ENCODE measurements at regions not wholly inside any gene's neighbourhood (a gene's known extent, or its start where the extent isn't known, plus 50 kb on each side); places are given as distances from the start of the nearest gene placed in this dataset.
"Not testable (repeated sequence)": the region's sequence is repeated elsewhere in the genome, so short reads cannot be mapped to it uniquely, and the experiment has no call there.

DNA sequence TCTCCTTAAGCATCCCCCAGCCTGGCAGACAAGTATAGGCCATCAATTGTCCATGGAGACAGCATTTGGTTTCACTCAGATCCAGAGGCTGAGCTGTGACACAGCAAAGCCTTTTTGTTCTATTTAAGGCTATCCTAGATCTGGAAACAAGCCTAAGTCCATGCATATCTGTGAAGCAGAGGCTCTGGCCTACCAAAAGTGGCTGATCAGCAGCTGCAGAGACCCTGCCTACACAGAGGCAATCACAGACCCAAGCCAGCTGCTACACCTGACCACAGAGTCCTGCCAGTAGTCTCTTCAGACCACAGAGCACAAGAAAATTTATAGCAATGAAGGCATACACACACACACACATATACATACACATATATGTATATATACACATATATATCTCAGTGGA is 501.7 kb upstream of the ARPP21 start:
- no peak overlapping the region for H3K4me3 ChIP-seq
- H3K9me2 ChIP-seq (ENCODE audit: insufficient read depth) = no peaks in the 10 kb centered on the region
- intact Hi-C loops (cut with micrococcal nuclease; ENCODE audit: unreplicated experiment) = no loop called here
- no TSS peak for BruUV-seq (replicated peaks)
- TF ChIP-seq, protein P1, sequence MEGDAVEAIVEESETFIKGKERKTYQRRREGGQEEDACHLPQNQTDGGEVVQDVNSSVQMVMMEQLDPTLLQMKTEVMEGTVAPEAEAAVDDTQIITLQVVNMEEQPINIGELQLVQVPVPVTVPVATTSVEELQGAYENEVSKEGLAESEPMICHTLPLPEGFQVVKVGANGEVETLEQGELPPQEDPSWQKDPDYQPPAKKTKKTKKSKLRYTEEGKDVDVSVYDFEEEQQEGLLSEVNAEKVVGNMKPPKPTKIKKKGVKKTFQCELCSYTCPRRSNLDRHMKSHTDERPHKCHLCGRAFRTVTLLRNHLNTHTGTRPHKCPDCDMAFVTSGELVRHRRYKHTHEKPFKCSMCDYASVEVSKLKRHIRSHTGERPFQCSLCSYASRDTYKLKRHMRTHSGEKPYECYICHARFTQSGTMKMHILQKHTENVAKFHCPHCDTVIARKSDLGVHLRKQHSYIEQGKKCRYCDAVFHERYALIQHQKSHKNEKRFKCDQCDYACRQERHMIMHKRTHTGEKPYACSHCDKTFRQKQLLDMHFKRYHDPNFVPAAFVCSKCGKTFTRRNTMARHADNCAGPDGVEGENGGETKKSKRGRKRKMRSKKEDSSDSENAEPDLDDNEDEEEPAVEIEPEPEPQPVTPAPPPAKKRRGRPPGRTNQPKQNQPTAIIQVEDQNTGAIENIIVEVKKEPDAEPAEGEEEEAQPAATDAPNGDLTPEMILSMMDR (conservative IDR thresholded peaks at IDR 0.05) = no peak
- no peak for TF ChIP-seq EZH2 (IDR thresholded peaks at IDR 0.05; ENCODE audit: low read depth)
- H3K36me3 ChIP-seq (ENCODE audit: low read depth) = no peaks in the 10 kb centered on the region
- H3K27ac ChIP-seq = no peak overlapping the region
- no peak for DNase-seq
- ChIA-PET POLR2A (ENCODE audit: unreplicated experiment) (no interaction called here), CTCF (no interaction called here)
- H3K79me2 ChIP-seq (ENCODE audit: low read depth) = no peaks in the 10 kb centered on the region
- H3K27me3 ChIP-seq (ENCODE audit: insufficient read depth, low read depth) = no peaks in the 10 kb centered on the region
- no peaks in the 10 kb centered on the region for H3K4me1 ChIP-seq (replicated peaks; ENCODE audit: insufficient read depth)
- H2AFZ ChIP-seq = no peak overlapping the region
- no peaks in the 10 kb centered on the region for H3F3A ChIP-seq (ENCODE audit: insufficient read depth, low read depth)
- no peaks in the 10 kb centered on the region for H3K9me3 ChIP-seq (ENCODE audit: insufficient read depth, low read depth)
- H3K4me2 ChIP-seq = no peak overlapping the region
- H4K20me1 ChIP-seq (ENCODE audit: insufficient read depth) = no peaks in the 10 kb centered on the region

DNA sequence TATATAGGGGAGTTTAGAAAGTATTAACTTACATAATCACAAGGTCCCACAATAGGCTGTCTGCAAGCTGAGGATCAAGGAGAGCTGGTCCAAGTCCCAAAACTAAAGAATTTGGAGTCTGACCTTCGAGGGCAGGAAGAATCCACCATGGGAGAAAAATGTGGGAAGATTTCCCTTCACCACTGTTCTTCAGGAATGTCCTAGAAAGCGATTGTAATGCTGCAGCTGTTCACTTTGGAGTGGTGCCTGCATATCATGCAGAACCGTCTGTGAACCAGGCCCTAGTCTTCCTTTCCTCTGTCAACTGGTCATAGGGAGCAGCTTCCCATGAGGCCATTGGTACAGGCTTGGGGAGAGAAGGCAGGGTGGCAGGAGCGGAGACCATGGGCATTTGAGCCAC is 497.9 kb upstream of the ARPP21 start:
- Histone ChIP-seq H3K4me1 (replicated peaks; ENCODE audit: insufficient read depth) (no peaks in the 10 kb centered on the region), H3K4me3 (no peak overlapping the region), H2AFZ (no peak overlapping the region), H3K9me2 (ENCODE audit: insufficient read depth) (no peaks in the 10 kb centered on the region), H3F3A (ENCODE audit: insufficient read depth, low read depth) (no peaks in the 10 kb centered on the region), H3K9me3 (ENCODE audit: insufficient read depth, low read depth) (no peaks in the 10 kb centered on the region), H3K79me2 (ENCODE audit: low read depth) (no peaks in the 10 kb centered on the region), H3K27me3 (ENCODE audit: insufficient read depth, low read depth) (no peaks in the 10 kb centered on the region), H3K4me2 (no peak overlapping the region), H3K27ac (no peak overlapping the region), H3K36me3 (ENCODE audit: low read depth) (no peaks in the 10 kb centered on the region), H4K20me1 (ENCODE audit: insufficient read depth) (no peaks in the 10 kb centered on the region)
- TF ChIP-seq, protein P1 (conservative IDR thresholded peaks at IDR 0.05) = no peak
- no peak for TF ChIP-seq EZH2 (IDR thresholded peaks at IDR 0.05; ENCODE audit: low read depth)
- no peak for DNase-seq
- BruUV-seq (replicated peaks) = no TSS peak
- intact Hi-C loops (cut with micrococcal nuclease; ENCODE audit: unreplicated experiment) = no loop called here
- ChIA-PET POLR2A (ENCODE audit: unreplicated experiment) (no interaction called here), CTCF (no interaction called here)

DNA sequence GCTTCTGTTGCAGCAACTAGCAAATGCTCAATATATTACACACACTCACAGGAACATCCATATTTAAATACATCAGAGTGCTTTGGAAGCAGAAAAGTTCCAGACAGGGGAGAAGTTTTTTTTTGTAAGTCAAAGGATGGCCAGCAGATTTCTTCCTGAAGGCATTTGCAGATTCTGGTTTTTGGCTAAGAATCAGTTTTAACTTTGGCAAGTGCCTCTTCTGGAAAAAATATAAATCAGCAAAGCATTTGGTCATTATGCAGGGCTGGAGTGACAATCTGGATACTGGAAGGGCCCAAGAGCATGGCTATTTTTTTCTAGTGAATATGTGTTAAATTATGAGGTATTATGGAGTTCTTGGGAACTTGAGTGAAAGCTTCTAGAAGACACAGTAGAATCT is 495.3 kb upstream of the ARPP21 start:
- H4K20me1 ChIP-seq (ENCODE audit: insufficient read depth) = no peaks in the 10 kb centered on the region
- no peak for DNase-seq
- no peaks in the 10 kb centered on the region for H3K27me3 ChIP-seq (ENCODE audit: insufficient read depth, low read depth)
- H3K27ac ChIP-seq = no peak overlapping the region
- CTCF ChIA-PET = no interaction called here
- H3K4me3 ChIP-seq = no peak overlapping the region
- no peak overlapping the region for H2AFZ ChIP-seq
- no peaks in the 10 kb centered on the region for H3K9me2 ChIP-seq (ENCODE audit: insufficient read depth)
- no peaks in the 10 kb centered on the region for H3F3A ChIP-seq (ENCODE audit: insufficient read depth, low read depth)
- TF ChIP-seq, protein P1 (conservative IDR thresholded peaks at IDR 0.05) = no peak
- no peak for TF ChIP-seq EZH2 (IDR thresholded peaks at IDR 0.05; ENCODE audit: low read depth)
- H3K36me3 ChIP-seq (ENCODE audit: low read depth) = no peaks in the 10 kb centered on the region
- BruUV-seq (replicated peaks) = no TSS peak
- no peaks in the 10 kb centered on the region for H3K4me1 ChIP-seq (replicated peaks; ENCODE audit: insufficient read depth)
- H3K4me2 ChIP-seq = no peak overlapping the region
- intact Hi-C loops (cut with micrococcal nuclease; ENCODE audit: unreplicated experiment) = no loop called here
- POLR2A ChIA-PET (ENCODE audit: unreplicated experiment) = no interaction called here
- H3K9me3 ChIP-seq (ENCODE audit: insufficient read depth, low read depth) = no peaks in the 10 kb centered on the region
- no peaks in the 10 kb centered on the region for H3K79me2 ChIP-seq (ENCODE audit: low read depth)

DNA sequence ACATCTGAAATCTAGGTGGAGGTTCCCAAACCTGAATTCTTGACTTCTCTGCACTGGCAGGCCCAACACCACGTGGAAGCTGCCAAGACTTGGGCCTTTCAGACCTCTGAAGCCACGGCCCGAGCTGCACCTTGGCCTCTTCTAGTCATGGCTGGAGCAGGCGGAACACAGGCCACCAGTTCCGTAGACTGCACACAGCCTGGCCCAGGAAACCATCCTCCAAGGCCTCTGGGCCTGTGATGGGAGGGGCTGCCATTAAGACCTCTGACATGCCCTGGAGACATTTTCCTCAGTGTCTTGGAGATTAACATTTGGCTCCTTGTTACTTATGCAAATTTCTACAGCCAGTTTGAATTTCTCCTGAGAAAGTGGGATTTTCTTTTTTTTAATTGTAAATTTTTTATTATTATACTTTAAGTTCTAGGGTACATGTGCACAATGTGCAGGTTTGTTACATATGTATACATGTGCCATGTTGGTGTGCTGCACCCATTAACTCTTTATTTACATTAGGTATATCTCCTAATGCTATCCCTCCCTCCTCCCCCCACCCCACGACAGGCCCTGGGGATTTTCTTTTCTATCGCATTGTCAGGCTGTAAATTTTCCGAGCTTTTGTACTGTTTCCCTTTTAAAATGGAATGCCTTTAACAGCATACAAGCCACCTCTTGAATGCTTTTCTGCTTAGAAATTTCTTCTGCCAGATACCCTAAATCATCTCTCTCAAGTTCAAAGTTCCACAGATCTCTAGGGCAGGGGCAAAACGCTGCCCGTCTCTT is 492.9 kb upstream of the ARPP21 start:
- DNase-seq; BruUV-seq (replicated peaks); CTCF ChIA-PET; H3K27me3 ChIP-seq (ENCODE audit: insufficient read depth, low read depth); H3K4me1 ChIP-seq (replicated peaks; ENCODE audit: insufficient read depth); H4K20me1 ChIP-seq (ENCODE audit: insufficient read depth); POLR2A ChIA-PET (ENCODE audit: unreplicated experiment); H3K9me2 ChIP-seq (ENCODE audit: insufficient read depth); H3K79me2 ChIP-seq (ENCODE audit: low read depth); H2AFZ ChIP-seq; H3K9me3 ChIP-seq (ENCODE audit: insufficient read depth, low read depth); H3K36me3 ChIP-seq (ENCODE audit: low read depth); H3K4me2 ChIP-seq; H3K4me3 ChIP-seq; H3K27ac ChIP-seq; intact Hi-C loops (cut with micrococcal nuclease; ENCODE audit: unreplicated experiment); H3F3A ChIP-seq (ENCODE audit: insufficient read depth, low read depth): not testable (repeated sequence)
